Stimulated activated naive CD8-positive, alpha-beta T cell treated with anti-CD3 and anti-CD28 coated beads, Interleukin-15, Interleukin-2, amounts not matched to agents 100 U/mL and 50 U/mL, for 24 hours (primary cell): ENCODE measurements at regions not wholly inside any gene's neighbourhood (a gene's known extent, or its start where the extent isn't known, plus 50 kb on each side); places are given as distances from the start of the nearest gene placed in this dataset.

Source experiments
- ATAC-seq: fragments of 150-1000 bp; cut with Tn5 transposase; one replicate; pipeline ENCODE4 v1.10.0; 2021
- DNase-seq: peaks from one replicate; pipeline ENCODE4 v3.0.0; 2021

GRCh38 chr16:76724181-76724580 is 447.0 kb downstream of the CNTNAP4 start:
- DNase-seq (no peak), ATAC-seq (no peak)

GRCh38 chr16:76729525-76729924 is 452.3 kb downstream of the CNTNAP4 start:
- DNase-seq (no peak), ATAC-seq (no peak)

- ATAC-seq, result no peak
- DNase-seq, result no peak
Observed at GRCh38 chr16:76732894-76733293, 455.7 kb downstream of the CNTNAP4 start.

GRCh38 chr16:76741623-76742022 is 449.4 kb upstream of the MON1B start:
- ATAC-seq, result no peak
- DNase-seq, result no peak

GRCh38 chr16:76748461-76749348 is 442.3 kb upstream of the MON1B start:
- ATAC-seq (no peak), DNase-seq (no peak)

GRCh38 chr16:76749780-76750375 is 441.1 kb upstream of the MON1B start:
- no peak for DNase-seq
- ATAC-seq, result no peak

GRCh38 chr16:76755496-76755895 is 435.5 kb upstream of the MON1B start:
- ATAC-seq (no peak), DNase-seq (no peak)

GRCh38 chr16:76756423-76756822 is 434.6 kb upstream of the MON1B start:
- ATAC-seq (no peak), DNase-seq (no peak)

- no peak for ATAC-seq
- no peak for DNase-seq
Observed at GRCh38 chr16:76756951-76757350, 434.0 kb upstream of the MON1B start.

GRCh38 chr16:76766538-76766937 is 424.5 kb upstream of the MON1B start:
- no peak for ATAC-seq
- DNase-seq, result no peak

GRCh38 chr16:76768316-76768715 is 422.7 kb upstream of the MON1B start:
- DNase-seq, result no peak
- no peak for ATAC-seq

GRCh38 chr16:76768948-76769347 is 422.0 kb upstream of the MON1B start:
- no peak for ATAC-seq

GRCh38 chr16:76771216-76771615 is 419.8 kb upstream of the MON1B start:
- ATAC-seq (no peak), DNase-seq (no peak)

More at GRCh38 chr16:76768948-76769347, 422.0 kb upstream of the MON1B start:
- no peak for DNase-seq

- DNase-seq (no peak), ATAC-seq (no peak)
Observed at GRCh38 chr16:76777721-76778465, 413.1 kb upstream of the MON1B start.

GRCh38 chr16:76780556-76780955 is 410.4 kb upstream of the MON1B start:
- DNase-seq (no peak), ATAC-seq (no peak)

GRCh38 chr16:76784530-76784929 is 406.5 kb upstream of the MON1B start:
- no peak for ATAC-seq
- no peak for DNase-seq

GRCh38 chr16:76787394-76787793 is 403.6 kb upstream of the MON1B start:
- ATAC-seq, result no peak

GRCh38 chr16:76791151-76791550 is 399.8 kb upstream of the MON1B start:
- DNase-seq (no peak), ATAC-seq (no peak)

More at GRCh38 chr16:76787394-76787793, 403.6 kb upstream of the MON1B start:
- DNase-seq, result no peak

- DNase-seq, result no peak
Observed at GRCh38 chr16:76796416-76796815, 394.6 kb upstream of the MON1B start.

GRCh38 chr16:76796978-76797377 is 394.0 kb upstream of the MON1B start:
- ATAC-seq, result no peak

More at GRCh38 chr16:76796416-76796815, 394.6 kb upstream of the MON1B start:
- no peak for ATAC-seq

GRCh38 chr16:76797457-76797856 is 393.5 kb upstream of the MON1B start:
- DNase-seq, result no peak

More at GRCh38 chr16:76796978-76797377, 394.0 kb upstream of the MON1B start:
- DNase-seq, result no peak

GRCh38 chr16:76800196-76800595 is 390.8 kb upstream of the MON1B start:
- no peak for ATAC-seq

More at GRCh38 chr16:76797457-76797856, 393.5 kb upstream of the MON1B start:
- ATAC-seq, result no peak

GRCh38 chr16:76801357-76801756 is 389.6 kb upstream of the MON1B start:
- ATAC-seq (no peak), DNase-seq (no peak)

More at GRCh38 chr16:76800196-76800595, 390.8 kb upstream of the MON1B start:
- no peak for DNase-seq
